ENCODE measurements at regions not wholly inside any gene's neighbourhood (a gene's known extent, or its start where the extent isn't known, plus 50 kb on each side); places are given as distances from the start of the nearest gene placed in this dataset.

DNA sequence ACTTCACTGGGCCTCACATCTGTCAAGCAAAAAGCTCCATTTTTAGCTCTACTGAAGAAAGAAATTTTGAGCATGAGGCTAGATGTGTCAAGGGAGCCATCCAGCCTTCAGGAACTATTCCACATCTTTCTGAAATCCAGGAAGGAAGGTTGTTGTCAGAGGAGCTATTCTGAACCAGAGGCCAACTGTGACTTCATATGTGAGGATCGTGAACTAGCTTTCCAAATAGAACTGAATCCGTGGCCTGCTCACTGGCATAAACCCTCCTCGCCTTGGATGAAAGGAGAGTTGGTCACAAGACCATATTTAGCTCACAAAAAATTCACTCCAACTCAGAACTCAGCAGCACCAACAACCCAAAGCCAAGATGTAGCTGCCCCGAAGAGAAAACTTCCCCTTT, 195.8 kb downstream of the FOXO1 start:
- DNase-seq: no peak

DNA sequence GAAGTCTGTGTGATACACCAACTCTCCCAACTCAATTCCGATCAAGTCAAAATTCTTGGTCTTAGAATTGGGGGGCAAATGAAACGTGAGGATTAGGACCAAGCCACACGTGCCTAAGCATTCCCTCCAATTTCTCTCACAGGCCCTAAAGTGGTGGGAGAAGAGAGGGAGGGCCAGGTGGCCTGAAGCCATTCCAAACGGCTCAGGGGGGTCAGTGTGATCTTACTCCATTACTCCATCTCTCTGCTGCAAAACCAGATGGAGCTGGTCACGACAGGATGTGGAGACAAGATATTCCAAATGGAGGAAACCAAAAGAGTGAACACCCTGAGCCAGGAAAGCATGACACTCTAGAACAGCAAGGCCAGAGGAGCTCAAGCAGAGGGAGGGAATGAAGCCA, 195.4 kb downstream of the FOXO1 start:
- no peak for DNase-seq

DNA sequence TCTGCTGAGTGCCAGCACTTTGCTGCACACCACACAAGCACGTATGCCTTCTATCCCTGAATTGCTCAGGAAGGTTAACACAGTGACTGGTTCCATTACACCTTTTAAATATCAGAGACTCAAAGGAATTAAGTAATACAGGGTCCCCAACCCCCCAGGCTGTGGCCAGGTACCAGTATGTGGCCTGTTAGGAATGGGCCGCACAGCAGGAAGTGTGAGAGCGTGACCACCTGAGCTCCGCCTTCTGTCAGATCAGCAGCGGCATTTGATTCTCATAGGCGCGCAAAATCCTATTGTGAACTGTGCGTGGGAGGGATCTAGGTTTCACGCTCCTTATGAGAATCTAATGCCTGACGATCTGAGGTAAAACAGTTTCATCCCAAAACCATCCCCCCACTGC, 194.5 kb downstream of the FOXO1 start:
- no peak for DNase-seq

DNA sequence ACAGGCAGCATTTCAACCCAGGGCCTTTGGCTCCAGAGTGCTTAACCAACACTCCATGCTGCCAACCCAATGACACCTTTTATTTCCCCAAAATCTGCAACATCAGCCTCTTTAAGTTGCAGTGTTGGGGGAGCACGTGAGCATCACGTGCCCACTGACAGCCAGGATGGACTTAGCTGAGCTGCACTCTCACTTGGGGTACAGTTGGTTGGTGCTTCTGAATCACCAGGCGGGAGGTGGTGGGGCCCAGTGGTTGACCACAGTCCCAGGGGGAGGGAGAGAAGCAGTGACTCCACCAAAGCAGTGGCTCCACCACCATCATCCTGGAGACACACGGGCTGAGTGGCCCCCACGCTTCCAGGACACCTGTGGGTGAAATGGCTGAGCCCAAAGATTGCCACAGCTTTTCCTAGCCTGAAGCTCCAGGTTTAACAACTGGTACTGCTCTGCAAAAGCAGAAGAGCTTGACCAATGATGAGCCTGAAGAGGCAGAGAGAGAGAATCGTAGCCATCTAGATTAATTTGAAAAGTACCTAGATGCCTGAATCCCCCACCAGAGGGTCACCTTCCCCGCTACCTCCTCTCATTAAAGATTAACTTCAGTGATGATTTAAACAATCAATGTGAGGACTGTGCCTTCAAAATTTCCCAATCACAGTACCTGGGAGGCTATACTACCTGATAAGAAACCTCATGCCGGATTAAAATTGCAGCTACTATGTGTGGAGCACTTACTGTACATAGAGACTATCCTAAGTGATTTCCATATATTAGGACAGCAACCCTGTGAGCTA, 193.8 kb downstream of the FOXO1 start:
- no peak for DNase-seq

DNA sequence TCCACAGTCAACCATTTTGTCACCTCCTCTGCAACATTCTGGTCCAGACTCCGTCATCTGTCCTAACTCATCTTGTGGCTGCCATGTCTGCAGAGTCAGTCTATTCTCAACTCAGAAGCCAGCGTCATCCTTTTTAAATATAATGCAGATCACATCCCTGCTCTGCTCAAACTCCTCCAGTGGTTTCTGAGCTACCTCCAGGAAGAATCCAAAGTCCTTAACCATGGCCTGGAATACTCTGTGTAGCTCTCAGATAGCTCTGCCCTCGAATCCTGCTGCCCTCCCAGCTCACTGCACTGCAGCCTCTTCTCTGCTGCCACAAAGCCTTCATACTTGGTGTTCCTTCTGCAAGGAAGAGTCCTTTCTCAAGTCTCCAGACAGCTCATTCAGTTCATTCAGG, 190.8 kb downstream of the FOXO1 start:
- no peak for DNase-seq

DNA sequence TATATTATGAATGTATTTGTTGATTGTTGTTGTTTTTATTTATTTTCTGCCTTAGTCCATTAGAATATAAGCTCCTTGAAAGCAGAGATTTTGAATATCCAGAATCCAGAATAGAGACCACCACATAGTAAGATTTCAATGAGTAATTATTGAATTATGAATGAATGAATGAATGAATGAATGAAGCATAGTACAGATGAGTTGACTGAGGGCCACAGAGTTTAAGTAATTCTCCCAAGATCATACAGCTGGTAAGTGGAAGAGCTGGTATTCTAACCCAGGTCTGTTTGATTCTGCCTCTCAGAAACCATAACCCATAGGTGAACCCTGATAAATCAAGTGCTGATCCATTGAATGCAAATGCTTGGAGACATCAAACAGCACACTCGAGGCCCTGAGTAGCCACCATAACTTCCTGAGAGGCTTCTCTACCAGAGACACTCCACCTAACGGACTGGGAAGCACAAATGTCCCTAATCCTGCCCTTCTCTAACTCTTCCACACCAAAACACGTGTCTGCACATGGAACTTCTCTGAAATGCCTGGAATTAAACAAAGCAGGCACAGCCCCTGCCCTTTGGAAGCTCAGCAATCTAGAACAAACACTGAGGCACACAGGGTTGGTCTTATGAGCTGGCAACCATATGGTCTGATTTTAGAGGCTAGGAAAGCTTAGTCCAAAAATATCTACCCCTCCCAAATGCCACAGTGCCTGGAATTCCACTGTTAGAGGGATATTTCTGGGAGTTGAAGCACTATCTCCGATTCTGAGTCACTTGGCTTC, 190.1 kb downstream of the FOXO1 start:
- no peak for DNase-seq

DNA sequence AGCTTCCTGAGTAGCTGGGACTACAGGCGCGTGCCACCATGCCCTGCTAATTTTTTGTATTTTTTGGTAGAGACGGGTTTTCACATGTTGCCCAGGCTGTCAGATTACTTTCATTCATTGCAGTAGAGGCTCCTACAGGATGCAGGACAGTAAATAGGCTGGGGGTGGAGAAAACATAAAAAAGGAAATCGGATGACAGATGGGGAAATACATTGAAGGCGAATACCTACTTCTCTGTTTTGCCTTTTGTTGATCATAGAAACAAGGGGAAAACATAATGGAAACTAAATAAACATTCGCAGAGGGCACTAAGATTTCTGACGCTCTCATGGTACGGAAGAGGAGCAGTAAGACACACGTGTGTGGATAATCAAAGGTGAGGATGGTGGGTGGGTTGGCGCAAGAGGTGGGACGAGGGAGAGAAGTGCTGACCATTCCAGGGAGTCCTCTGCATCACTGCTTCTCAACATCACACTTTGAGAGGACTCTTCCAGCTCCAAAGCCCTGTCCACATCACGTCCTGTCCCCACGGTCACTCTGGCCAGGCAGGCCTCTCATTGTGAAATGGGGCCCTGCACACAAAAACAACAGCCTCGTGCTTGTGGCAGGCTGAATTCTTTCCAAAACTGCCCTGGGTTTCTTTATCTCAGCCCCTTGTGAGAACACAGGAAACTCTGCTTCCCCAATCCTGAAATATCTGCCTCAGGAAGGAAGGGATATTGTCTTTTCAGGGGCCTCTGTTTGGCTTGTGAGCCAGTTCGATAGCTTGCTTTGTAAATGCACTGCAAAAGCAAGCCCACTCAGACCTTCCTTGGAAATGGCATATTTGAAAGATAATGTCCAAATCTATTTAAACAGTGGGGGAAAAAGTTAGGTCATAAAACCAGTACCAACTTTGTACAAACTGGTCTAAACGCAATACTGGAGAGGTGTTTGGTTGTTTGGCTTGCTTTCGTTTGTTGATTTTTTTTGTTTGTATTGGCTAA, 188.5 kb downstream of the FOXO1 start:
- DNase-seq: peak in 1 of 2 donors; percentile 36

DNA sequence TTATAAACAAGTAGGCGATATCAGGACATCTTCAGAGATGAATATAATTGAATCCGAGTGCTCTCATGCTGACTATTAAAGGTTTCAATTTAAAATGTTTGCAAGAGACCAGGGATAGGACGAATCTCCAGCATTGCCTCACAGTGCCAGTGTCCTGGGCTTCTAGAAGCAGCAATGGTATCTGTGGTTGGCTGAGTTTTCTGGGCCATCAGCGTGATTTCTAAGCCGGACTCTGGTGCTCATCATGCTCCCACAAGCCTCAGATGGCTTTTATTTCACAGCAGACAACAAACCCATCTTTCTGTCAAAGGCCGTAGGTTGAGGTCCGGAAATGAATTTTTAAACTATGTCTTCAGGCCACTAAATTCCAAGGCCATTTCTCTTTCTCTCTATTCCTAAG, 187.7 kb downstream of the FOXO1 start:
- DNase-seq: no peak

DNA sequence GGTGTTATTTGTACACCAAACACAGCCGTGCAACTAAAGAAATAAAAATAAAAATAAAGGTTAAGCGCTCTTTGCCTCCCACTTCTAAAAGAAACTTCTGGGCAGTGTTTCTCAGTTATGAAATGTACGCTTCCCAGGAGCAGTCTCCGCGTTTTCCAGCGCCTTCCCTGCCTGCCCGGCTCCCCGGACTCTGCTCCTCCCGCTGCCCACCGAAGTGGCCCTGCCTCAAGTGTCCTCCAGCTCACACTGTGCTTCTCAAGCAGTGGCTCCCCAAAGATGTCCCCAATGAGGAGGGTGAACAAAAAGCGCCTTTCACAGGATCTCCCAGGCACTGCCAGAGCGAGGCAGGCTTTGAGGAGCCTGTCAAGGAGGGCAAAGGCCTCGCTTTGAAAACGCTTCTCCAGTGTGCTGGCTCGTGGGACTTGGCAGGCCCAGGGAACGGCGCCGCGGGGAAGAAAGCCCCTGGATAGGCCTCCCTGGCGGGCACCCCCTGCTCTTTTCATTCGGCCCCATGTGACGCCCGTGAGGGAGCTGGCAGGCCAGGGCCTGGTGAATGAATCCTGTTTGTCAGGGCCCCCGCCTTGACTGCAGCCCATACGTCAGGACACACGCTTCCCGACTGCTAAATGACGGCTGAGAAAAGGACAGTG, 187.1 kb downstream of the FOXO1 start:
- no peak for DNase-seq

DNA sequence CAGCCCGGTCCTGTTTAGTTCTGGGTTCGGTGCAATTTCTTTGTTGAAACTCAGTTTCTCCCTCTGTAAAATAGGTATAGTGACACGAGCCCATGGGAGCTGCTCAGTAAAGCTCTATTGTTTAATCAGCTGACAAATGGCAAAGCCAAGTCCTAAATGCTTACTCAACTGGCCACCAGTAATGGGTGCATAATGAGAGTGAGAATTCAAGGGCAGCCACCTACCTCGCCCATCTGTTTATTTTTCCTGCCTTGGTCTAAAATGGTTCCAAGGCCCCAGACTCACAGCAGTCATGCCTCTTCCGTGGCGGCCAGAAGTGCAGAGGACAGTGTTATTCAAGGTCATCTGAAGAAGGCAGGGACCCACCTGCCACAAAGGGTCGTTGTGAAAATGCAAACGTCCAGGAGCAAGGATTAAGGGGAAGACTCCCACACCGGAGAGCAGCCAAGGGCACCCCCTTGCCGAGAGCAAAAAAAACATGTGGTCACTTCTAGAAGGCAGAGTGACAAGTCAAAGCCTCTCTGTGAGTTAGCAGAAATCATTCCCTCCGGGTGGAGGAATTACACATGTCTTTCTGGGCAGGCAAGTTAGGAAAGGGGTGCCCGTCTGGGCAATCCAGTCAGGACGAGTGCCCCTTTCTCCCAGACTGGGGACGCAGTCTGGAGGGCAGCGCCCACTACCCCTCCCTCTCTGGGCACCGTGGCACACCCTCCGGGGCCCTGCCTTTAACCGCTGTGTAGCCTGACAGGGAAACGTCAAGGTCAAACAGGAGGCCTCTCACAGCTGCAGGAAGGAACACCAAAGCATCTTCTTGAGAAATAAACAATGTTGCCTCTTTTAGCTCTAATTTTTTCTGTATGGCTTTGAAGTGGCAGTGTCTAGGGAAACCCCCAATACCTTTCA, 186.2 kb downstream of the FOXO1 start:
- peak in 1 of 2 donors; percentile 16 for DNase-seq

DNA sequence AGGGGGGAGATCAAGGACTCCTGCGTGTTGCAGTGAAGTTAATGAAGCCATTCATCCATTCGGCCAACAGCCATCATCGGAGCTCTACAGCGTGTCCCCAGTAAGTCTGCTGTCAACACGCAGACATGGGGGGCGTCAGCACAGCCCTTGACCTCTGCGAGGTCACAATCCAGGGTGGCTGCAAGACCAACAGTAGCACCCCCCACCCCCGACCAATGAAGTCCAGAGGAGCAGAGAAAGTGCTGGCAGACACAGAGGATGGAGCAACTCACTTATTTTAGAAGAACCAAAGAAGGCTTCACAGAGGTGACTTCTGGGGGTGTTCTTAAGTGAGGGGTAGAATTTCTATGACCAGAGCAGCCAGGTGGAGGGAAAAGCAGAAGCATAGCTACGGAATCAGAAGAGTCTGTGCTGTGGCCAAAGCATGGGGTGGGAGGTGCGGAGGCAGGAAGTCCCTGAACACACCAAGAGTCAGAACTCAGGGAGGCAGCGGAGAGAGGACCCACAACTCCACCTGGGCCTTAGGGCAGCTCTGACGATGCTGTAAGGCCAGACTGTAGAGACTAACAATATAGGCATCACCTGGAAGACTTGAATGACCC, 185.4 kb downstream of the FOXO1 start:
- DNase-seq: no peak

DNA sequence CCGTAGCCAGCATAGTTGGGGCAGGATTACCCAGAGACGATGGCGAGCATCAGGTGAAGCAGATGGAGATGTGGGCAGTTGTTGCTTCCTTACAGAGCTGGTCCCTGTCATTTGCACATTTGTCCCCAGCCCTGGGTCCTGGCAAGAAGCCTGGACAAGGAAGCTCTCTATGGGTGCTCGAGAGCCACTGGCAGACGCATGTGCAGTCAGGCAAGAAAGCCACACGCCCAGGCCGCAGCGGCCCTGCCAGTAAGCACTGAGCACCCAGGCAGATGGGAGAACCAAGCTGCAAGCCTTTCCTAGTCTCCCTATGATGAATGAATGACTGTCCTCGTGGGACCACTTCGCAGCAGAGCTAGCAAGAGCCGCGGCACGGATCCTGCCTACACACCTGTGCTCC, 182.8 kb downstream of the FOXO1 start:
- DNase-seq: no peak

DNA sequence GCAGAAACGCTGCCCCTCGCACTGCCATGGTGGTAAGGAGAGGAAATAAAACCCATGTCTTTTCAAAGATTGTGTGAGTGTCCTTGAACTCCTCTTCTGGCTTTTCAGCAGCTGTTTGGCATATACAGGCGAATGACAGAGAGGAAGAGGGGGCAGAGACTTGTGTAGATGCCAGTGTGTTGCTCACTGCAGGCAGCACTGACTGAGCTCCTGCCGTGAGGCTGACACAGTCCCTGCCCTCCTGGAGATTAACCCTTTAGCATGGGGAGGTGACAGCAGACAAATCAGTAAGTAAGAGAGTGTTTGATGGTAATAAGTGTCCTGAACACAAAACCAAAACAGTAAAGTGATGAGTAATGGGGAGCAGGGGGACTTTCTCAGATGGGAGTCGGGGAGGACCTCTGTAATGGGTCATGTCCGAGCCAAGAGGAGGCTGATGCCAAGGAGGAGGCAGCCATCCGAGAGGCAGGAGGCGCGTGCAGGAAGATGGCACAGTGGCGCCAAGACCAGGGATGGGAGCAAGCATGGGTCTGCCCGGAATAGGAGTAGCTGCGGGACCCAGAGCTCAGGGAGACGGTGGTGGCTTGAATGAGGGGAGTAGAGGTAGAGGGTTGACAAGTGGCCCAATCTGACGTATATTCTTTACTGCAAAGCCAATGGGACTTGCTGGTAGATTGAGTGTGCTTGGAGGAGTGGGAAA, 182.2 kb downstream of the FOXO1 start:
- DNase-seq: no peak

DNA sequence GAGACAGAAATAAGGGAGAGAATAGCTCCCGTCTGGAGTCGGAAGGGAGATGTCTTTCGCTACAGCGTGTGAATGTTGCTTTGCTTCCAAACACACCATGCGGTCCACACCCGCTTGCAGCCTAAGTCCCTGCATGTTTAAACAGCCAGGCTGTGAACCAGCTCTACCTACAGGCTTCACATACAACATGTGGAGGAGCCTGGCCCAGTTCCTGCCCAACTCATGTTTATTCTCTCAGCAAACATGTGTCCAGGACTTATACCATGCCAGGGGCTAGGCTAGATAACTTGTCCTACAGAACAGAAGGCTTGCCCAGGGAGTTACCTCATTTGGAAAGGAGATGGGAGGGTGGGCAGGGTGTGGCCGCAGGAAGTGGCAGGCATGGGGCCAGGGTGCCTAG, 181.5 kb downstream of the FOXO1 start:
- DNase-seq: peak in 1 of 2 donors; percentile 21

DNA sequence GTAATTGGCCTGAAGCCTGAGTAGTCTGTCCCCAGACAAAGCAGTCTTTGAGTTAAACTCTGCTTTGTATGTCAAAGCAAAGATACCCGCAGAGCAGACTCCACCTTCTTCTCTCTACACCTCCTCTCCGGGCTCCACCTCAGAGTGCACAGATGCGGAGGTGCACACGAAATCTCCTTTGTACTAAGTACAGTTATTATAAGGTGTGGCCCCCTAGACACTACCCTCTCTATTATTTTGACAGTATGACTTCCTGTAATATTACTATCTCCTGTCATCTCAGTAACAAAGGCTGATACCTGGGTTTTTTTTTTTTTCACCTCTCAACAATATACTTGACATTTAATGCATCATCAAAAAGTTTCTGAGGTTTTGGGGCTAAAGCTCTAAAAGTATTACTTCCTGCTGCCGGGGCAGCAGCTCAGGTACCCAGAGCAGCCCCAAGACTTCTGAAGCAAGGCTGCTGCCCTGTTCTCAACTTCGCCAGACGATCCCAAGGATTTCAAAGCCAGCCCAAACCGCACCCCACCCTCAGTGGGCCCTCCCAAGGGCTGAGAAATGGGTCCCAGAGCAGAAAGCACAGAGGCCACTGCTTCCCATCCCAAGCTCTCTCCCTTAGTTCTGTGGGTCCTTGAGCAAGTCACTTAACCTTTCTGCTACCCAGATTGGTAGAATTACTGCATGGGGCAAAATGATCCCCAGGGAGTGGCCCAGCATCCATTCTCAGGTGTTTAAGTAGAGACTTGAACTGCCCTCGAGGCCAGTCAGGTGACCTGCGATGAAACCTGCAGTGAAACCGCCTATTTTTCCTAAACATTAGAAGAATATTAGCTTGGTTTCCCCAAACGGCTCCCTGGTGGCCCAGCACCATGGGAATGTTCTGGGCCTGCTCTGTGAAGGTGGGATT, 180.6 kb downstream of the FOXO1 start:
- DNase-seq: peak; percentile 82

DNA sequence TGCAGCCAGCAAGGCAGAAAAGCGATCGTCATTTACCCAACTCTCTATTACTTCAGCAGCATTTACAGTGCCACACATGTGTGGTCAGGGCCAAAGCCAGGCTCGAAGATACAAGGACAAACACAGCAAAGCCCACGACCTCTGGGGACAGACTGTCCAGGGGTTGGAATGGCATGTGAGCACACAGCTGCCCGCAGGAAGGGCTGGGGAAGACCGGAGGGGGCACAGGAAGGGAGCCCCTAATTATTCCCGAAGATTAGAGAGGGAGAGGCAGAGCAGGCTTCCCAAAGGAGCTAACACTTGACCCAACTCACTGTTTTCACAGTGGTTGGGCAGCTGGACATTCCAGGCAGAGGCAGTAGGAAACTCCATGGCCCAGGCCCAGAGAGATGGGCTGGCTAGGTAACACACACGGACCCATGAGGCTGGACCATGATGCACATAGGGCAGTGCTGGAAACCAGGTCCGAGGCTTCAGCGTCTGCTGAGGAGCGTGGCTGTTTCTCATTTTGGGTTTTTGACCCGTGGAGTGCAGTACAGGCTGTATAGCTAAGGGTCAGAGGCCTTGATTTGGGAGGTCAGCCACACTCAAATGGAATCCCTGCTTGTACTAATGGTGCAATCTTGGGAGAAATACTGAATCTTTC, 179.8 kb downstream of the FOXO1 start:
- DNase-seq: no peak

DNA sequence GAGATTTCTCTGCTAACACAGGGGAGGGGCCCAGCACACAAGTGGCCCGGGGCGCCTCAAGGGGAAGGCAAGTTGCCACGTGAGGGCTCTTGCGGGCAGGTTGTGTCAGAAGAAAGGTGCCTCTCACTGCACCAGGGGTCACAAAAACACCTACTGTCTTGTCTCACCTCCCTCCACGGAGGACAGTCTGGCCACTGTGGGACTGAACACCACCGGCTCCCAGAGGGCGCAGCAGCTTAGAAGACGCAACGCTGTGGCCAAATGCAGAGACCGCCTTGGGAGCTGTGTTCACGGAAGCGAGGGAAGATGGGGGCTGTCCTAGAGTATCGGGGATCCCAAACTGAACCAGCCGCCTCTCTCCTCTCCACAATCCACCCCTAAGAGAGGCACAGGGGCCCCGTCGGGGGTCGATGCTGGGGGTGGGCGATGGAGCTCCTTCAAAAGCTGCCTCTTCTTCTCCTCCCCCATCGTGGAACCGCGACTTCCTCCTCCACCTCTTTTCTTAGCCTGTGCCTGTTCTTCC, 177.5 kb downstream of the FOXO1 start:
- DNase-seq: no peak

DNA sequence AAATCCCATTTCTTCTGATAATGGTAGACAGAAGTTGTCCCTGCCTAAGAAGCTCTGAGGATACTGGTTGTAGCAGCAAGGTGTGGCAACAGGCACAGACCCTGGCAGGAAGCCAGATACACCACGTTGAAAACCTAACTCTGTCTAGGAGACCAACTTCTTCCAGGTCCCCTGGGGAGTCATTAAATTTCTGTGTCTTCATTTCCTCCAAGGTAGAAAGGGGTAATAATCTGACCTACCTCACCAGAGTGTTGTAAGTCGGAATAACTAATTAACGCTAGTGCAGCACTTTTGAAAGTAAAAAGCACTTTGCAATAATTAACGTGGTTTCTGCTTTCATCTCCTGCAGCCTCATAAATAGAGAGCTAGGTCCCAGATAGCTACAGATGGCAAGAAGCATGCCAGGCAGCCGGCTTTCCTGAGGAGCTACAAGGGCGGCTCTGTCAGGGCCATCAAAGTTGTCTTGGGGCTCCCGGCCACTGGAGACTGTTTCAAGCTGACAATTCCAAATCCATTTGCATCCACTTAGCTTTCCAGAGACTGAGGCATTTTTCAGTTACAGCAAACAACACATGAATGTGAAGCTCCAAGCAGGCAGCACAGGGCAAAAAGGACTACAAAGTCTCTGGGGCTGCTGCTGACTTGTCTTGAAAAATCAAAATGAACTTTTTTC, 176.2 kb downstream of the FOXO1 start:
- peak; percentile 31 to 44 for DNase-seq
